ENCODE measurements at regions not wholly inside any gene's neighbourhood (a gene's known extent, or its start where the extent isn't known, plus 50 kb on each side); places are given as distances from the start of the nearest gene placed in this dataset.

DNA sequence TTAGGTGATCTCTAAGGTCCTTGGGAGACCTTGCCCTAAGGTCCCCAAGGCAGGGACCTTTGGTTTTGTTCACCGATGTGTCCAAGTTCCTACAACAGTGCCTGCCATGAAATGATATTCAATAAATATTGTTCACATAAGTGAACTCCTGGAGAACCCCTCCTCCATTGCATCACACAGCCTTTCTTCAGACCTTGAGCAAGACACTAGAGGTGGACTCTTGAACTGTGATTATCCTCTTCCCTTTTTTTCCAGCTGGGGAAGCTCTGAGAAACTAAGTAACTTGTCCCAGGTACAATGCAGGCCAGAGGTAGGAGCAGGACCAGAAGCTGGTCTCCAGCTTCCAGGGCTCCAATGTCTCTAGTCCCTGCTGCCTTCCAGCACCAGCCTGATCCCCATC, 76.6 kb upstream of the LMO1 start:
- DNase-seq (ENCODE audit: extremely low spot score, insufficient read length, low read depth), result no peak
- FAIRE-seq, result no peak

DNA sequence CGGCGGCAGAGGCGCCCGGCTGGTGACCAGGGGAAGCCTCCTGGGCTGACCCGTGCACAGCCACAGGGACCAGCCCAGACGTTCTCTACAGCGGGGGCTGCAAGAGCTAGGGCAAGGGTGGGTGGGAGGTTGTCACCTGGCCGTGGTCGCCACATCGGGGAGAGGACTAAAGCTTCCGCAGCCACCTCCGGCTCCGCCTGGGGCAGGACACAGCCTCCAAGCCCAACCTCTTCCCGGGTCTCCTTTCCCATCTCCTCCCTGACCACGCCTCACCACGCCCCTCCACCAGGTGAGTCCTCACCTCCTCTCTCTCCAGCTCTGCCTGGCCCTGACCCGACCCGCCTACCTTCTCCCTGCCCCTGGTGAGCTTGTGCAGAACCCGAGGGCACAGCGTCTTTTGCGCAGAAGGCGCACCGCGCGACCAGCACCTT, 75.9 kb upstream of the LMO1 start:
- DNase-seq (ENCODE audit: extremely low spot score, insufficient read length, low read depth) (no peak), FAIRE-seq (no peak)

DNA sequence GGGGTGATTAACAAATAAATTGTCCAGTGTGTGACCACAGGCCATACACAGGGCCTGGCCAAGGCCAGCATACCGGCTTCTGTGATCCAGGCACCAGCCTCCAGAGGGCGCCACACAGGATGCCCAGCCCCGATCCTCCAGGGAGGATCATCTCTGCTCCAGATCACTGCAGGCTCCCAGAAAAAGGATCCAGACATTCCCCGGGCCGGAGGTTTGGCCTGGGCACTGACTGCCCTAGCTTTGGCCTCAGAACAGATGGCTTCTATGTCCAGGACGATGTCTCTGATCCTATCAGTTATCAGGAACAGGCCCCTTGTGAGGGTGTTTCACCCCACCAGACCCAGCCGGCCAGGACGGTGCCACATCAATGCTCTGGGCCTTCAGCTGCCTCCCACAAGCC, 74.5 kb upstream of the LMO1 start:
- FAIRE-seq (no peak), DNase-seq (ENCODE audit: extremely low spot score, insufficient read length, low read depth) (no peak)

DNA sequence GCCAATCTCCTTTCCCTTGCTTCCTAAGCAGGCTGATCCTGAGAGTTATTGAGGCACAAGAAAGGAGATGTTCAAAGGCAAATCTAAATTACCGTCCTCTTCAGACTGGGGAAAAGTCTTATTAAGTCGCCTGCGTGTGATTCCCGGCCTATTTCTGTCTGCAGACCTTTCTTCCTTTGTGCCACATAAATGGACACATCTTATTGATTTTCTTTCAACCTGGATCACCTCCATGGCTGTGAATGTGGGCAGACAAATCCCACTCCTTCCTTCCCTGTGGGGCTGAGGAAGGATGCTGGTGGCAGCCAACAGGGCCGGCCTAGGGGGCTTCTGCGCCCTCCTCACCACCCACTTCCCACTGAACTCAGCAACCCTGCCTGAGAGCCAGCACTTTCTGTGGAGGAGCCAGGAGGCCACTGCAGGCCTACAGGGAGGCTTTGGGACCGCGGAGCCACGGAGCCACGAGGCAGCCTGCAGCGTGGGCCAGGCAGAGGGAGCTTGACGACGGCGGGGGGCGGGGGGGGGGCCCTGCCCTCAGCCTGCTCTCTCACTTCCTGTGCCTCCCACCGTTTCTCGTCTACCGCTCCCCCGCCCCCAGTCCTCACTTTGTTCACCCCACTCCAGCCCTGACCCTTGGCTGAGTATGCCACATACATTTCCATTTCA, 73.6 kb upstream of the LMO1 start:
- no peak for FAIRE-seq
- DNase-seq (ENCODE audit: extremely low spot score, insufficient read length, low read depth), result no peak

- FAIRE-seq (no peak), DNase-seq (ENCODE audit: extremely low spot score, insufficient read length, low read depth) (no peak)
Observed at GRCh38 chr11:8336356-8337129, 72.9 kb upstream of the LMO1 start.

GRCh38 chr11:8335683-8336082, 72.0 kb upstream of the LMO1 start:
- FAIRE-seq (no peak), DNase-seq (ENCODE audit: extremely low spot score, insufficient read length, low read depth) (no peak)

DNA sequence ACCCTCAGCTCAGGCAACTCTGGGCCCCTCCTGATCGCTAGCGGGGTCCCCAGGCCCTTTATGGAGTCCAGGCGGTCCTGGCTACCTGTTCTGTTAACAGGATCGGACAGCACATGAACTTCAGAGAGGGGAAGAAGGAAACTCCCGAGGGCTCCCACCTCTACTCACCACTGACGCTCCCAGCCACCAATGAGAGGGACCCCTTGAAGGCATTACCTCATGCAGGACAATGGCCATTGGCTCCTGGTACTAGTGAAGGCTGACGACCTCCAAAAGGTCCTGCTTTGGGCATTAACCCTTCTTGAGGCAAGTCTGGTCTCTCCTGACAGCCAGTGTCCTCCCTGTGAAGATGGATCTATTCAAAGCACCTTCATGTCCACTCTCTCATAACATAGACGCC, 71.5 kb upstream of the LMO1 start:
- DNase-seq (ENCODE audit: extremely low spot score, insufficient read length, low read depth) (no peak), FAIRE-seq (no peak)

DNA sequence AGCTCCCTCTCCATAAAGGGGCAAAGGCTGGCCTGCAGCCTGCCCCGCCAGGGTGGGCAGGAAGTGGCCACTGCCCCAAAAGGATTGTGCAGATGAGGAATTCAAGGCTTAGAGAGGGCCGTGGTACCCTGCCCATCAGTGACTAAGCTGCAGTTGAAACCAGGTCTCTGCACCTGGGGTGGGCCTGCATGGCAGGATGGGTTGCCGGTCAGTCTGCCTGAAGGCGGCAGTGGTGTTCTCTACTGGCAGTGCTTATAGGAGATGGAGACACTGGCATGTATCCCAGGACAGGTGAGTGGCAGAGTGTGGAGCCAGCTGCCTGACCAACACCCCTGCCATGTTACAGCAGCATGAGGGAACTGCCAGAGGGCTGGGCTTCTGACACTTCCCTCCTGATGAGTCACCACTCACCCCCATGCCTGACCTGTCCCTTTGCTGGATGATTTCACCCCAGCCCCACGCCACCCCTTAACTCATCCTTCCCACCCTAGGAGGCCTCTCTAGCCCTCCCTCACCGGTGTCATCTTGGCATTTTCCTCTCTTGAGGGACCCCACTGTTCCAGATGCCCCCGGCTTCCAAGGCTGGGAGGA, 70.2 kb upstream of the LMO1 start:
- no peak for FAIRE-seq
- DNase-seq (ENCODE audit: extremely low spot score, insufficient read length, low read depth), result no peak

GRCh38 chr11:8333376-8333775, 69.7 kb upstream of the LMO1 start:
- no peak for FAIRE-seq
- DNase-seq (ENCODE audit: extremely low spot score, insufficient read length, low read depth), result no peak

DNA sequence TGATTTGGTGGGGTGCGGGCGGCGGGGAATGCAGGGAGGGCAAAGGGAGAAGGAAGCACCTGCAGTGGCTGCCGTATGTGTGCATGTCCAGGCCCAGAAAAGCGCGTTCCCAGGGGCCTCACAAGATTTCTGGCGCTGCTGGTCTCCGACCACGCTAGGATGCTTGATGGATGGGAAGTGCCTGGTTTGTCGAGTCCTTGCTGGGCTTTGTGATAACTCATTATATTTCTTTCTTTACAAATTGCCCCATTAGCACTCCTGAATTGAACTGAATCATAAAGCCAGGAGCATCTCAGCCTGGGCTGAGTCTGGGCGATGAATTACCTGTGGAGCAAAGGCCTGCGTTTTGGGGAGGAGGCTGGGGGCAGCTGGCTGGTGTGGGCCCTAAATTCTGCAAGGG, 69.2 kb upstream of the LMO1 start:
- no peak for FAIRE-seq

DNA sequence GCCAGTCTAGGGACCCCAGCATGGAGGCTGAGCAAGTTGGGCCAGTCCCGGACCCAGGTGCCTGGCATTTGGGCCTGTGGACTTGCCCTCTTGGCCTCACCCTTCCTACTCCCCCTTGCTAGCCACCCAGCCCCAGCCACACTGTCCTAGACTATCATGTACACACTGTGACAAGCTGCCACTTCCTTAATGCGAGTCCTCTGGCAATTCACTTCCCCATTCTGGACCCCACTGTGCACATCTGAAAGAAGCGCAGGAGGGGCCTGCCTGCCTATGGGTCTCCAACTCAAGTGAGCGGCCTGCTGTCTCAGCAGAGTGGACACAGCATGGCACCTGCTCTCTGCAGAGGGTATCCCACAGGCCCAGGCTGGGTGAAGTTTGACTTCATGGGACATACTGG, 68.5 kb upstream of the LMO1 start:
- FAIRE-seq (no peak), DNase-seq (ENCODE audit: extremely low spot score, insufficient read length, low read depth) (no peak)

More for the DNA sequence above, 69.2 kb upstream of the LMO1 start:
- no peak for DNase-seq (ENCODE audit: extremely low spot score, insufficient read length, low read depth)

GRCh38 chr11:8331767-8332166, 68.1 kb upstream of the LMO1 start:
- DNase-seq (ENCODE audit: extremely low spot score, insufficient read length, low read depth) (no peak), FAIRE-seq (no peak)

DNA sequence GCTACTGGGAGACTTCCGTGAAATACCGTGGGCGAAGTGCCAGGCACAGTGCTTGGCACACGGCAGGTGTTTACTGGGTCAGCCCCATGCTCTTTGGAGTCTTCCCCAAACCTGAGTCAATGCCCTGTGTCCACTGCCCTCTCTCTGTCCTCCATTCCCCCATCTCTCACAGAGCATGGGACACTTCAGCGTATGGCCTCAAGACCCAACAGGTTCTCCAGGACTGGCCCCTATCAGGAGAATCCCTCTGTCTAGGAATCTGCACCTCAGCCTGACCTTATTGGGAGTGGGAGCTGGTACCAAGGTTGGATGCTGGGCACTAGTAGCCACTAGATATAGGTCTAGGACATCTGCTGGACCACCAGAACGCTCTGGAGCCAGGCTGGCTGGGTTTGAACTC, 67.2 kb upstream of the LMO1 start:
- FAIRE-seq (no peak), DNase-seq (ENCODE audit: extremely low spot score, insufficient read length, low read depth) (no peak)

DNA sequence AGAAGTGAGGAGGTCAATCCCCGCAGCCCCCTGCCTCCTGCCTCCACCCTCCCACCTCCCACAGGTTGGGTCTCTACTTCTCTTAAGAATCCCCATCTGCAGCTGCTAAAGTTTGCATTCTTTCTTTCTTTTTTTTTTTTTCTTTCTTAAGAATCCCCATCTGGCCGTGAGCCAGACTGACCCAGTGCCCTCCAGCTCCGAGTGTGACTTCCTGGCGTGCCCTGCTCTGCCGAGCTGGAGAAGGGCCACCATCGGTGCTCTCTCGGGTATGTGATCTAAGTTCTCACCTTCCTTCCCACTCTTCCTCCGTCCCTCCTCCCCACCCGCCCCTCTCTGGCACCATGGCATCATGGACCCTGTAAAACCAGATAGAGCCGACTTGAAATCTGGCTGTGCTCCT, 66.7 kb upstream of the LMO1 start:
- DNase-seq (ENCODE audit: extremely low spot score, insufficient read length, low read depth) (no peak), FAIRE-seq (no peak)

DNA sequence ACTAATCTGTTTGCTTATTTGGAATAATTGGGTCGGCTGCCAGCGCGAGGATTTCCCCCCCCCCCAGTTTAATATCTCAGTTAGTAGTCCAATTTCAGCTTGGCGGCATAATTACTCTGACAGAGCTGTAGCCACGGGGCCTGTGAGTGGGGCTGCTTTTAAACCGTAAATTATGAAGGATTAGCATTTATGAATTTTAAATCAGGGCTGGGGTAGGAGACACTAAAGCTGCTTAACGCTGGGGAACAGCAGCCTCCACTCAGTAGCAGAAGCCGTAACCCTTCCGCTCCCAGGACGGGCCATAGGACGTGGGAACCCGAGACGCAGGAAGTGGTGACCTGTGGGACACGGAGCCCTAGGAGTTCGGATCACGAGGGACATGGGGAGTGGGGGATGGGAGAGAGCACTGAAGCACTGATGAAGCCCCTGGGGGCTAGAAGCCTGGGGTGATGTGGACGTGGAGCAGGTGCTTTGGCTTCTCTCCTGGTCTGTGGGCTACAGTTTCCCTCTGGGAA, 66.2 kb upstream of the LMO1 start:
- DNase-seq (ENCODE audit: extremely low spot score, insufficient read length, low read depth) (no peak), FAIRE-seq (no peak)

DNA sequence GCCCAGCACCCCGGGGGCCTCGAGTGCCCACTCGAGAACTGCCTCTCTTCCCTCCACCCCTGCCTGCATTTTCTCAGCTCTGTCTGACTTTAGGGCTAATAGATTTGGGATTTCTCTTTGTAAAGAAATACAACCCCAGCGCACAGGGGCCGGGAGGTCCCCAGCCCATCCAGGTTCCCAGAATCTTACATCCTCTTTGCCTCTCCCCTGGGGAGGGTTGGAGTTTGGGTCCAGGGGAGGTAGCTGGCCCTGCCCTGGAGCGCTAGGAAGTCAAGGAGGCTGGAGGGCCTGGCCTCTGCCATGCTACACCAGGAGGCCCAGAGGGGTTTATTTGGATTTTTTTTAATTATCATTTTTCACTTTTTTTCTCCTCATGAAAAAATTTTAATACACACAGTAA, 65.7 kb upstream of the LMO1 start:
- DNase-seq (ENCODE audit: extremely low spot score, insufficient read length, low read depth) (no peak), FAIRE-seq (no peak)

DNA sequence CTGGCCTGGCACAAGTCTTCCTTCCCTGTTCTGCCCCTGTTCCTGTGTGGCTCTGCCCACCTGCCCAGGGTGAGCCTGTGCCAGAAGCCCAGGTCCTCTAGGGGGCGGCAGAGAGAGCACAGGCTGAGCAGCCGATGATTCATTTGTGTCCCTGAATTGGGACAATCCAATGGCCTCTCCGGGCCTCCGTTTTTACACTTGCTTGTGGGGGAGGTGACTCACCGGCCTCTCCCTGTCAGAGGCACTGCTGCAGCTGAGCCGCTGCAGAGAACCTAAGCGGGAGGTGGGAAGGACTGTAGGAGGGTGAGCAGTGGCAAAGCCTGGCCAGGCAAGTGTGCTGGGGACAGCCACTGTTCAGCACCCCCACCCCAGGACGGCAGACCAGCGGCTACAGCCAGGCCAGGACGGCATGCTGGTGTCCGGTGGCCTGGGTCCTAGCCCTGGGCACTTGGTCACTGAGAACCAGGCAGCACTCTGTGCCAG, 65.2 kb upstream of the LMO1 start:
- peak; percentile 87 for FAIRE-seq
- DNase-seq (ENCODE audit: extremely low spot score, insufficient read length, low read depth), result peak; percentile 78

DNA sequence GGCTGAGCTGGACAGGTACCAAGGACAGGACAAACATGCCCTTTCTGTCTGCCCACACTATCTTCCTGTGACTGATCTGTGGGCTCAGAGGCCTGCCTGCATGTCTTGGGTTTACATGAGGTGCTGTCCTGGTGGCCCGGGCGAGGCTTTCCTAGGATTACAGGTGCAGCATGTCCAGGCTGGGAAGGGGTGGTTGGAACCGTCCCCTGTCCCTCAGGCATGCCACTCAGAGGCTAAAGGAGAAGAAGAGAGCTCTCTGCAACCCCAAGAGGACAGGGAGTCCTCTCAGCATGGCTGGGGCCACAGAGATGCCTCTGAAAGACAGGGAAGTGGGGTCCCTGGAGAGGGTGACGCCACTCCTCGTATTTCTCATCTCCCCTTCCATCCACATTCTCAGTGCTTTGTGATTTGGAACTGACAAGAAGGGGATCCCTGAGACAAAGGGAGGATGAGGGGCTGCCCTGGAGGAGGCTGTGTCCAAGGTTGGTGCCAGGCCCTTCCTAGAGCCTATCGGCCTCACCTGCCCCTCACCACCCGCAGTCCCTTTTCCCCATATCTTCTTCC, 64.6 kb upstream of the LMO1 start:
- DNase-seq (ENCODE audit: extremely low spot score, insufficient read length, low read depth), result no peak
- FAIRE-seq, result no peak

DNA sequence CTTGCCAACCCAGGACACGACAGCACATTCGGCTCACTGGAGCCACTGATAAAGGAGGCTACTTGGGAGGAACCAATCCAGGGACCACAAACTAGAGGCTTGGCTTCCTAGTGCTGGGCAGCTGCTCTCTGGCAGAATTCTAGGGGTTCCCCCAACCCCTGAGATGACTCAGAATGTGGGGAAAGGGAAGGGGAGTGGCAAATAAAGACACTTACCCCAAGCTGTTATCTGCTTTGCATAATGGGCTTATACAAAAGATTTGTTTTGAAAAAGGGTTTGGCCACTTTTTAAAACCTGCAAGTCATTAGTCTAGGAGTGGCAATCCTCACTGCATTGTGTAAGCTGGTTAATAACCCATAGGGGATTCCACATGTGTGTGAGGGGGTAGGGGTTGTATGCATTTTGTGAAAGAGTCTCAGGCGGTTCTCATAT, 64.1 kb upstream of the LMO1 start:
- FAIRE-seq (peak; percentile 76), DNase-seq (ENCODE audit: extremely low spot score, insufficient read length, low read depth) (peak; percentile 46)

GRCh38 chr11:8326337-8326736, 62.7 kb upstream of the LMO1 start:
- DNase-seq (ENCODE audit: extremely low spot score, insufficient read length, low read depth), result no peak
- FAIRE-seq, result no peak
